Endothelial cell of umbilical vein (primary cell): ENCODE measurements at regions not wholly inside any gene's neighbourhood (a gene's known extent, or its start where the extent isn't known, plus 50 kb on each side); places are given as distances from the start of the nearest gene placed in this dataset.

Experiments
- BruUV-seq: library from RNA; stranded (reverse); fragments of 400-500 nt; replicated peaks from 2 replicates; lab custom pipeline; 2021; lab: Mats Ljungman, UMichigan
- CTCF ChIA-PET: fragments of 300-600, 350-600 bp; sonication (Branson Sonifier 250); formaldehyde crosslinking; loops from one replicate; lab custom pipeline; 2021; ENCODE audit warnings: antibody characterized with exemption, inconsistent platforms; lab: Charles Lee
- POLR2A ChIA-PET: fragments of 300-600, 350-600 bp; sonication (Branson Sonifier 250); formaldehyde crosslinking; loops from one replicate; lab custom pipeline; 2021; ENCODE audit warnings: antibody characterized with exemption, inconsistent platforms; lab: Charles Lee
- DNase-seq: peaks from one replicate; pipeline ENCODE4 v3.0.0-alpha.2; 2011; ENCODE audit warnings: low read depth, low spot score
- FAIRE-seq: peaks from 2 replicates; lab custom pipeline; 2011; peaks lifted over from hg19 to GRCh38; lab: Jason Lieb, UNC
- H2AFZ ChIP-seq: 2 replicates; pipeline ENCODE4 v1.6.0; 2012; ENCODE audit warnings: low read depth, low read length, control low read depth, inconsistent platforms
- H3K27ac ChIP-seq: 2 replicates; pipeline ENCODE4 v1.5.1; 2011; ENCODE audit warnings: low read depth, mild to moderate bottlenecking, control low read depth, low read length, moderate library complexity; ENCODE audit not compliant: insufficient read depth
- H3K27me3 ChIP-seq, 2 experiments: 2 replicates each; pipeline versions ENCODE4 v1.6.0 to v1.6.1; 2011; ENCODE audit warnings: low read length in 2 of 2, mixed read lengths in 1 of 2; ENCODE audit not compliant: control insufficient read depth in 2 of 2, insufficient read depth in 2 of 2
- H3K36me3 ChIP-seq, 2 experiments: 2 replicates in 1 of 2; 3 replicates in 1 of 2; pipeline ENCODE4 v1.5.1; 2011; ENCODE audit warnings: low read length in 2 of 2, mild to moderate bottlenecking in 1 of 2, moderate library complexity in 1 of 2; ENCODE audit not compliant: control insufficient read depth in 2 of 2, insufficient read depth in 2 of 2; ENCODE audit errors: extremely low read depth in 1 of 2
- H3K4me1 ChIP-seq: 3 replicates; pipeline ENCODE4 v1.5.1; 2011; ENCODE audit warnings: mild to moderate bottlenecking, low read length; ENCODE audit not compliant: control insufficient read depth, insufficient read depth; ENCODE audit errors: extremely low read depth
- H3K4me2 ChIP-seq: 2 replicates; pipeline ENCODE4 v1.6.1; 2011; ENCODE audit warnings: low read length, control low read depth, mixed read lengths; ENCODE audit not compliant: insufficient read depth
- H3K4me3 ChIP-seq, 3 experiments: fragments of 200-600 bp in 1 of 3; sonication (generic), shearing (Covaris generic) in 1 of 3; replicated peaks in 1 of 3; 2 replicates each; pipeline ENCODE4 v1.5.1; 2011 to 2016; ENCODE audit warnings: control low read depth in 3 of 3, low read length in 3 of 3, mild to moderate bottlenecking in 2 of 3, inconsistent platforms in 1 of 3, low read depth in 1 of 3, moderate library complexity in 1 of 3; ENCODE audit not compliant: insufficient read depth in 1 of 3
- H3K79me2 ChIP-seq: 2 replicates; pipeline ENCODE4 v1.6.0; 2012; ENCODE audit warnings: low read length, inconsistent platforms; ENCODE audit not compliant: control insufficient read depth, insufficient read depth
- H3K9ac ChIP-seq: replicated peaks from 2 replicates; pipeline ENCODE3; 2011; ENCODE audit warnings: low read length, control low read depth; ENCODE audit not compliant: insufficient read depth; ENCODE audit errors: extremely low read depth
- H3K9me1 ChIP-seq: replicated peaks from 3 replicates; pipeline ENCODE4 v1.6.0; 2011; ENCODE audit warnings: mild to moderate bottlenecking, low read length; ENCODE audit not compliant: control insufficient read depth, insufficient read depth; ENCODE audit errors: extremely low read depth
- H3K9me3 ChIP-seq: replicated peaks from 2 replicates; pipeline ENCODE4 v1.5.1; 2012; ENCODE audit warnings: low read length, inconsistent platforms; ENCODE audit not compliant: control insufficient read depth, insufficient read depth
- H4K20me1 ChIP-seq: replicated peaks from 2 replicates; pipeline ENCODE3; 2011; ENCODE audit warnings: mild to moderate bottlenecking, low read length; ENCODE audit not compliant: control insufficient read depth, insufficient read depth; ENCODE audit errors: extremely low read depth
- EZH2 ChIP-seq: IDR thresholded peaks from 2 replicates; pipeline ENCODE4 v1.6.1; 2012; ENCODE audit warnings: borderline replicate concordance, low read depth, mild to moderate bottlenecking, moderate library complexity, low read length, inconsistent platforms; ENCODE audit not compliant: severe bottlenecking
- FOS ChIP-seq: IDR thresholded peaks from 2 replicates; pipeline ENCODE4 v1.6.1; 2011; ENCODE audit warnings: mild to moderate bottlenecking, low read length, moderate library complexity, borderline replicate concordance; ENCODE audit not compliant: insufficient read depth
- GATA2 ChIP-seq: IDR thresholded peaks from 2 replicates; pipeline ENCODE4 v1.7.0; 2011; ENCODE audit warnings: low read depth, mild to moderate bottlenecking, moderate library complexity, mixed read lengths, low read length; ENCODE audit not compliant: insufficient read length, insufficient read depth
- JUN ChIP-seq: IDR thresholded peaks from 2 replicates; pipeline ENCODE4 v1.6.1; 2011; ENCODE audit warnings: borderline replicate concordance, low read depth; ENCODE audit not compliant: insufficient read length, insufficient read depth
- MYC ChIP-seq: IDR thresholded peaks from one replicate; pipeline ENCODE4 v1.6.1; 2011; ENCODE audit warnings: mild to moderate bottlenecking, low read depth, low read length
- POLR2A ChIP-seq: IDR thresholded peaks from 2 replicates; pipeline ENCODE4 v1.6.1; 2012; ENCODE audit warnings: low read depth, mild to moderate bottlenecking, control low read depth, low read length
- POLR2AphosphoS5 ChIP-seq: IDR thresholded peaks from 2 replicates; pipeline ENCODE4 v1.6.1; 2012; ENCODE audit warnings: low read depth, mild to moderate bottlenecking, control low read depth, low read length, moderate library complexity; ENCODE audit not compliant: insufficient read depth
- dilution Hi-C: fragments of 300-500 bp; cut with MboI; formaldehyde crosslinking; loops from one replicate; pipeline ENCODE4 v1.15.0; 2019; ENCODE audit warnings: low sequenced_read_pairs; ENCODE audit not compliant: extremely low pct_ligation_motif_present
- intact Hi-C: fragments of 100-400 bp; cut with micrococcal nuclease; formaldehyde crosslinking; loops from one replicate; pipeline ENCODE4 v1.10.0; 2022
- TF ChIP-seq, protein P1 (sequence below): IDR thresholded peaks from 2 replicates; pipeline ENCODE4 v1.6.1; 2011; ENCODE audit not compliant: insufficient read depth, insufficient read length
- TF ChIP-seq, protein P2 (sequence below), 2 donors: IDR thresholded peaks; 1 replicate in 1 of 2; 2 replicates in 1 of 2; pipeline ENCODE4 v1.5.1; 2011; ENCODE audit warnings: low read length in 2 of 2, mild to moderate bottlenecking in 2 of 2, moderate library complexity in 2 of 2, control low read depth in 1 of 2, inconsistent platforms in 1 of 2, low read depth in 1 of 2; ENCODE audit not compliant: insufficient read depth in 1 of 2; ENCODE audit errors: extremely low read depth in 1 of 2

DNA sequence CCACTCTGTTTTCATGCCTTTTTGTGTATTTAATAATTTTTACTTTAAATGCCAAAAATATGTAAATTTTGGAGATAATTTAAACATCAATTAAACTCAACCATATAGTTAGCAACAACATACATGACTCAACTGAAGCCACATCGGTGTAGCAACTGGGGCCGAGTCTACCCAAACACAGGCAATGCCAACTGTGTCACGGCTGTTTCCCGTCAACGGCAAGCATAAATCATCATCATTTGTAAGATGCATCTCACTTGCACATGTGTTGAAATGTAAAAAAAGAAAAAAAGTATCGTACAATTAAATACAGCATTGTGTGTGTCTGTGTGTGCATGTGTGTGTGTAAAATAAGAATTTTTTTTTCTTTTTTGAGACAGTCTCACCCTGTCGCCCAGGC is 160.1 kb upstream of the TAS2R1 start:
- no TSS peak for BruUV-seq
- CTCF ChIA-PET: no interaction called here

More for the DNA sequence above, 160.1 kb upstream of the TAS2R1 start:
- POLR2A ChIA-PET: no interaction called here
- FAIRE-seq: no peak
- no peaks in the 10 kb centered on the region for H3K36me3 ChIP-seq
- H3K27ac ChIP-seq: no peak overlapping the region
- H3K9me1 ChIP-seq: no peaks in the 10 kb centered on the region
- H3K4me2 ChIP-seq: no peak overlapping the region
- intact Hi-C loops: no loop called here
- H4K20me1 ChIP-seq: no peaks in the 10 kb centered on the region
- no peaks in the 10 kb centered on the region for H3K9me3 ChIP-seq
- dilution Hi-C loops: no loop called here
- no peak for DNase-seq
- no peaks in the 10 kb centered on the region for H3K4me1 ChIP-seq
- H3K9ac ChIP-seq: no peak overlapping the region
- H2AFZ ChIP-seq: no peak overlapping the region
- TF ChIP-seq, protein P1, sequence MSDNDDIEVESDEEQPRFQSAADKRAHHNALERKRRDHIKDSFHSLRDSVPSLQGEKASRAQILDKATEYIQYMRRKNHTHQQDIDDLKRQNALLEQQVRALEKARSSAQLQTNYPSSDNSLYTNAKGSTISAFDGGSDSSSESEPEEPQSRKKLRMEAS: no peak
- TF ChIP-seq EZH2: no peak
- no peak for TF ChIP-seq POLR2AphosphoS5
- TF ChIP-seq MYC: no peak
- TF ChIP-seq, protein P2, sequence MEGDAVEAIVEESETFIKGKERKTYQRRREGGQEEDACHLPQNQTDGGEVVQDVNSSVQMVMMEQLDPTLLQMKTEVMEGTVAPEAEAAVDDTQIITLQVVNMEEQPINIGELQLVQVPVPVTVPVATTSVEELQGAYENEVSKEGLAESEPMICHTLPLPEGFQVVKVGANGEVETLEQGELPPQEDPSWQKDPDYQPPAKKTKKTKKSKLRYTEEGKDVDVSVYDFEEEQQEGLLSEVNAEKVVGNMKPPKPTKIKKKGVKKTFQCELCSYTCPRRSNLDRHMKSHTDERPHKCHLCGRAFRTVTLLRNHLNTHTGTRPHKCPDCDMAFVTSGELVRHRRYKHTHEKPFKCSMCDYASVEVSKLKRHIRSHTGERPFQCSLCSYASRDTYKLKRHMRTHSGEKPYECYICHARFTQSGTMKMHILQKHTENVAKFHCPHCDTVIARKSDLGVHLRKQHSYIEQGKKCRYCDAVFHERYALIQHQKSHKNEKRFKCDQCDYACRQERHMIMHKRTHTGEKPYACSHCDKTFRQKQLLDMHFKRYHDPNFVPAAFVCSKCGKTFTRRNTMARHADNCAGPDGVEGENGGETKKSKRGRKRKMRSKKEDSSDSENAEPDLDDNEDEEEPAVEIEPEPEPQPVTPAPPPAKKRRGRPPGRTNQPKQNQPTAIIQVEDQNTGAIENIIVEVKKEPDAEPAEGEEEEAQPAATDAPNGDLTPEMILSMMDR (IDR thresholded peaks at IDR 0.05; ENCODE audit: extremely low read depth in 1 of 2, insufficient read depth in 1 of 2, low read depth in 1 of 2, low read length in 2 of 2): no peak
- TF ChIP-seq JUN: no peak
- TF ChIP-seq POLR2A: no peak
- TF ChIP-seq FOS: no peak
- no peak for TF ChIP-seq GATA2
- H3K4me3 ChIP-seq: no peak overlapping the region
- H3K27me3 ChIP-seq: no peaks in the 10 kb centered on the region
- no peaks in the 10 kb centered on the region for H3K79me2 ChIP-seq
